ENCODE measurements at regions not wholly inside any gene's neighbourhood (a gene's known extent, or its start where the extent isn't known, plus 50 kb on each side); places are given as distances from the start of the nearest gene placed in this dataset.
"Not testable (repeated sequence)": the region's sequence is repeated elsewhere in the genome, so short reads cannot be mapped to it uniquely, and the experiment has no call there.

DNA sequence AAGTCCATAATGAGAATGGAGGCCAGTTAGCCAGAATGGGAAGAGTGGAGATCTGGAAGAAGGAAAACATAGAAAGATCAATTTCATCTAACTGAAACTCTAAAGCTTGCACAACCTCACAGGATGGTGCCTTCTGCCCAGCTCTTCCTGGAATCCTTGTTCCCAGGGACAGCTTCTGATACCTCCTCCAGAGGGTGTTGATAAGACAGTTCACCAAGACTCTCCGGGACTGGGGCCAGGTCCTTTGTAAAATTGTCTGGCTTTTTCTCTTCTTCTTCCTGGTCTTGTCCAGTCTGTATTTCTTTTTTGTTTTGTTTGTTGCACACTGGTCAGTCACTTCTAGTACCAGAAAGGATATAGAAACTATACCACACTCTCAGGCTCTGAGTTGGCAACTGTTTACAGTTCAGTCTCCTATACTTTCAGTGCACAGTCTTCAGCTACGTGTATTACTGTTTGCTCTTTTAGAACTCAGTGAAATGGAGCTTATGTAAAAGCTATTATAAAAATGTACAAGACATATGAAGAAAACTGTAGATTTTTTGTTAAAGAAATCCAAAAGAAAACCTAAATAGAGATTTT, 142.8 kb upstream of the RPL34 start:
- no peak for ATAC-seq
- intact Hi-C loops (cut with micrococcal nuclease) = no loop called here

DNA sequence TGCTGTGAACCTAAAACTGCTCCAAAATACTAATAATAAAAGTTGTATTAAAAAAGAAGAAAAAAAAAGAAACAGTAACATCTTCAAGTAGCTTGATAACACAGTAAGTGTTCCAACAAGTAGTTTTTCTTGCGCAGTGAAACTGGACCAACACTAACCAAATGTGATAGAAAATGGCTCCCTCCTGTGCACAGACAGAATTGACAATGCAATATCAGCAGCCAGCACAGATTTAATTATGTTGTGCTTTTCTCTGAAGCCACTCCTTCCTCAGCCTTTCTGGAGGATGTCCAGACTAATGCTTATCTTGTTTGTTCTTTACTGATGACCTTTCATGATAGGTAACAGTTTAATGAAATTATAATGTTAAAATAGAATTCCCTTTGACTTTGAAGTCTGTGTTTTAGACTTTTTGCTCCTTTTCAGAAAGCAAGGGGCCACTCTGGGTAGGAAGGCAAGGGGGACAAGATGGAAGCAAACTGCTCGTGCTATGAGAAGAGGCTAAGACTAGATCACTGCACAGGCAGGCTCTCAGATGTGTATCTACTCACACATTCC, 147.1 kb upstream of the RPL34 start:
- no peak for DNase-seq
- no peak for ATAC-seq
- intact Hi-C loops (cut with micrococcal nuclease) = no loop called here

More for the DNA sequence above, 142.8 kb upstream of the RPL34 start:
- DNase-seq = no peak

DNA sequence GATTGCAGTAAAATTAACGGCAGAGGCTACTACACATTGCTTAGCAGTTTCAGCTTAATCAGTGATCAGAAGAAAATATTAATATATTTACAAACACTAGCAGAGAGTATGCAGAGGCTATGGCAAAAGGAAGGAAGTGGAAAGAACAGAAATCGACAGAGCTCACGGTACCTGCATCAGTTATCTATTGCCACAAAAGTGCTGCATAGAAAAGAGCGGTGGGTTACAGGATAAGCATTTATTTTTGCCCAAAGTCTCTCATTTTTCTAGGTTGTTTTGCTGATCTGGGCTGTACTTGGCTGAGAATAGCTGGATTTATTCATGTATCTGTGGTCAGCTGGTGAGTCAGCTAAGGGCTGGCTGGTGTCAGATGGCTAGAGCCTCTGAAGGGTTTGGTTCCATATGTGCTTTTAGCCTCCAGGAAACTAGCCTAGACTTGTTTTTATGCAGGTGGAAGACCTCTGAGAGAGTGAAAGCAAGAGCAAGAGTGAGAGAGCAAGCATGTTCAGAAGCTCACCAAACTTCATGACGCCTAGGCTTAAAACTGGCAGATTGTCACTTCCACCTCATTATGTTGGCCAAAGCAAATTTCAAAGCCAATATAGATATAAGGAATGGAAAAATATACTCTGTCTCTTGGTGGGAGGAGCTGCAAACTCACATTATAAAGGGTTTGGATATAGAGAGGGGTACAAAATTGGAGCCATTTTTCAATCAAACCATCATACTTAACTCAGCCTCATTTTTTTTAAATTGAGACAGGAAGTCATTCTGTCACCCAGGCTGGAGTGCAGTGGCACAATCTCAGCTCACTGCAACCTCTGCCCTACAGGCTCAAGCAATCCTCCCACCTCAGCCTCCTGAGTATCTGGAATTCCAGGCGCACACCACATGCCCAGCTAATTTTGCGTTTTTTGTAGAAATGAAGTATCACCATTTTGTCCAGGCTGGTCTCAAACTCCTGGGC, 153.2 kb upstream of the RPL34 start:
- DNase-seq = no peak
- ATAC-seq = no peak
- intact Hi-C loops (cut with micrococcal nuclease) = no loop called here

DNA sequence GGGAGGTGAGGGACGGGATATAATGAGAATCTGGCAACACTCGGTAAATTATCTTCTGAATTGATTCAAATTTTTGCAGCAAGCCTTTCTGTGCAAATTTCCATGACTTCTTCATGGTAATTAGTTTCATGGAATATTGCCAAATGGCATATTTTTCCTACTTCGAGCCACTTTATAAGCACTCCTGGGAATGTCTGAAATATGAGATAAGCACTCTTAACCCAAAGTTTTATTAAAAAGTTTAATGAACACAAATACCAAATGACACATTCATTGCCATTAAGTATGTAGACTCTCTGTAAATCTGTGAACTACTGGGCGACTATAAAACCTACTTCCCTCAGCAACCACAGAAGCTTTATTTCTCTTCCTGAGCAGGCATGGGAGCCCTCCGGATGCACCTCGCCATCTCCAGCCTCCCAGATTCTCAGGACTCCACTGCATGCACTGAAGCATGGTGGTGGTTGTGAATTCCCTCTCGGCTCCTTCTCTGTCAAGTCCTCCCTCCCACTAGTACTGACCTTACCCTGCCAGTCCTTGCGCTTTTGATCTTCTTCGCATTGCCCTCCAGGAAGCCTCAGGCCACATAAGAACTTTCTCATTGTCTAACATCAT, 154.4 kb upstream of the RPL34 start:
- intact Hi-C loops (cut with micrococcal nuclease) = no loop called here
- DNase-seq = no peak
- no peak for ATAC-seq

DNA sequence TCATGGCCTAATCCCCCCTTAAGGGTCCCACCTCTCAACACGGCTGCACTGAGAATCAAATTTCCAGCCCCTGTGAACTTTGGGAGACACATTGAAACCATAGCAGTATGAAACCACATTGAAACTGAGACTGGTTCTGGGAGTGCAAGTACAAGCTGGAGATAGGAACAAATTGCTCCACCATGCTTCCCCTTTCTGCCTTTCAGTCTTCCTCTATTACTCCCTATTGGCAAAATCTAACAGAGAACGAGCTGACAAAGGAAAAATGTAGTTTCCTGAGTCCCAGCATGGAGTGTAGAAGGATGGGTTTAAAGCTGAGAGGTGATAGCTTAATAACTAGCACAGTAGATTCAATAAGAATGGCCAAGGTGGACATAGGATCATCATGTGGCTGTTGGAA, 161.7 kb upstream of the RPL34 start:
- intact Hi-C loops (cut with micrococcal nuclease) = no loop called here
- no peak for ATAC-seq
- no peak for DNase-seq

DNA sequence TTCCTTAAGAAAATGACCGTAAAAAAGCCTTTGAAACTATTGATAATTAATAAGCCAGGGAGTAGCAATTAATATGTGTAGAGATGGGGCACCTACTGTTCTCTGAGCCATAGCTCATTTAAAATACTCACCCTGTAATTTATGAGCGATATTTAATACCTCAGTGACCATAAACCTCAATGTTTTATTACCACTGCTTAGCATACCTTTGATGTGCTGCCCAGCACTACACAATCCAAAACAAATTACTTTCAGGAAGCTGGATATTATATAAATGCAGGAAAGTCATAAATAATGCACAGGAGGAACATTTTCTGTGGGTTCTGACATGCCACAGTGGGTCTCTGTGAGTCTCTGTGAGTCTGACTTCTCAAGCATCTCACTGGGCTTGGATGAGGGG, 166.1 kb upstream of the RPL34 start:
- intact Hi-C loops (cut with micrococcal nuclease) = no loop called here
- no peak for ATAC-seq

DNA sequence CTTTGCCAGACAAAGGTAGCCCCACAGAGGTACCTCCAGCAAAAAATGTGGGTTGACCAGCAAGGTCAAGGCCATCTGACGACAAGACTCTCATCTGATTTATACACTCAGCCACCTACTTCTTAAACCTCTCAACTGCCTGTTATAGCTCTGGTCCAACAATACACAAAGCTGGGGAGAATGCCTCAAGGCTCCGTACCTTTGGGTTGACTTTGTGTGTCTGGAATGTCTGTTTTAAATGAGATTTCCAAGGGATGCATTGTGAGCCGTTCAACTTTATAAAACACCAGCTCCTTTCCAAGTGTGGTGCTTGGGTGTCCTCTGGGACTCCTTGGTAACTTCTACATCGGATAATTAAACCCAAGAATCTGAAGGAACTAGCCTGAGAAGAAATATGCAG, 167.0 kb upstream of the RPL34 start:
- intact Hi-C loops (cut with micrococcal nuclease) = no loop called here
- ATAC-seq (no peak), DNase-seq (no peak)

More for the DNA sequence above, 166.1 kb upstream of the RPL34 start:
- DNase-seq = no peak

DNA sequence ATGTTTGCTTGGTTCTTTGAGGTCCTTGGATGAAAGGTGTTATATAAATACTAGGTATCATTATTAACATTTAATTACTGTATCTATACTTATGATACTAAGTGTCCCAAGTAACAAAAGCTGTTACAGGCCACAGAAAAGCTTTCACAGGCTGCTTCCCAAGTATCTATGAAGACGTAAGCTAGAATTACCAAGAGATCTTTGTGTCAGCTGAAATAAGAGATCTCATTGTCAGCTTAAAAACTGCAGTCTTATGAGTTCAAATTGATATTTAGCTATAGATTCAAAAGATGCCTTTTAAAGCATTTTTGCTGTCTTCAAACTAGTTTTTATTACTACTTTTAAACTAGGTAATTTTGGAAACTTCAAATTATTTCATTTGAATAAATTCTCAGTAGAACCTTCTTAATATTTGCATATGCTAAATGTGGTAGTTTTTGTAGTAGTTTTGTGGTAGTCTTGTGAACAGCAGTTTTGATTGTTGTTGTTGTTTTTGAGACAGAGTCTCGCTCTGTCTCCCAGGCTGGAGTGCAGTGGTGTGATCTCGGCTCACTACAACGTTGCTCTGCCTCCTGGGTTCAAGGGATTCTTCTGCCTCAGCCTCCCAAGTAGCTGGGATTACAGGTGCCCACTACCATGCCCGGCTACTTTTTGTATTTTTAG, 170.0 kb upstream of the RPL34 start:
- no peak for DNase-seq
- ATAC-seq = no peak
- intact Hi-C loops (cut with micrococcal nuclease) = no loop called here

DNA sequence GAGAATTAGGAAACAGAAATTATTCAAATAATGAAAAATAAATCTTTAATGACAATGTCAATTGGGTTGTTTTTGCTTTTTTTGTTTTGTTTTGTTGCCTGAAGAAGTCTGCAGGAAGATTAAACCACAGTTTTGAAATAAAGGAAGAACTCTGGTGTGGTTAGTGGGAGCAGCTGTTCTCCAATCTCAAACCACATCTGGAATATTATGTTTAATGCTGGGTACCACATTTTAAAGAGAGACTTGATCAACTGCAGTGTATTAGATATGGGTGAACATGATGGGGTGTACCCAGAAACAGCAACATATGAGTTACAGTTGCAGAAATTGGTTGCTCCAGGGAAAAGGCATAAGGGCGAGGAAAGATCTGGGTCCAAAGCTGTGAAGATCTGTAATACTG, 171.2 kb upstream of the RPL34 start:
- DNase-seq (no peak), ATAC-seq (no peak)
- intact Hi-C loops (cut with micrococcal nuclease) = no loop called here

DNA sequence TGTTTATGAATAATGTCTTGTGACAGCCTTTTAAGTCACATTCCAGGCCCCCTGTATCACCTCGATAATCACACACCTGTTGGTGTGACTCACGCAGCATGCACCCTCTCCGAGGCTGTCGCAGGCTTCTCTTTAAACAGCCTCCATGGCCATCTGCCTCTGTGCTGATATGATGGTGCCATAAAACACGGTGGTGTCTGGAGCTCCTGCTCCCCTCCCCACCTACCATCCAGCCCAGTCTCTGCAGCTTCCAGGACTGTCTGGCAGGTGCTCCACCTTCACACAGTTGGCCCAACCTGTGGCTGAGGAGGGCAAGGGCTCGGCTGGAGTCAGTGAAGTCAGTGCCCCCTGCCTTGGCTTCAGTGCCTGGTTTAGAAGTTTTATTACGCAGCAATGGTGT, 173.8 kb upstream of the RPL34 start:
- ATAC-seq (no peak), DNase-seq (no peak)
- intact Hi-C loops (cut with micrococcal nuclease) = no loop called here

DNA sequence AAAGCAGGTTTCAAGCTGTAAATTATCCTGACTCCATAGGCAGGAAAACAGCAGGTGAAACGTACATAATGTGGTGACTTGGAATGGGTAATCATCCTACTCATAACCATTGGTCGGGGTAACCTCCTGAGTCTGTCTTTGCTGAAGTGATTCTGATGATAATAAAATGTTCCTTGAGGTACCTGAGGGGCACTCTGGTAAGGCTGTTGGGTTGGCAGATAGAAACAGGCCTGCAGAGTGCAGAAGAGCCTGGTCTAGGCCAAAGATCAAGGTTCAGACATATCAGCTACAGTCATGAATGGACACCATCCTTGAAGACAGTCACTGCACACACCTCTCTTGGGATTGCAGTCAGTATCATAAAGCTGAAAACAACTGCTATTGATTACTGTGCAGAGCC, 174.7 kb upstream of the RPL34 start:
- intact Hi-C loops (cut with micrococcal nuclease) = no loop called here
- ATAC-seq = no peak
- no peak for DNase-seq

DNA sequence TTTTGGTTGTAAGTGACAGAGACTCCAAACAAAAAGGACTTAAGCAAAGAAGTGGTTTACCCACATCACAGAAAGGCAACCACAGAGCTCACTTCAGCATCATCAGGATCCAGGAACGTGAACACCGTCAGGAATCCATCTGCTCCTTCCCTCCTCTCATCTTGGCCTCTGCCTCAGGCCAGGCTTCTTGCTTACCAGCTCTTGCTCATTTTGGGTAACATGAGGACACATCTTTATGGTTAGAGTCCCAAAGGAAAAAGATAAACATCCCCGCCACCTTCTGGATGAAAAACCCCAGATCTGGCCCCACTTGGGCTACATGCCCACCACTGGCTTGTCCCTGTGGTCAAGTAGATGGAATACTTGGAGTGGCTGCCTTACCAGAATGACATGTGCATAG, 176.8 kb upstream of the RPL34 start:
- intact Hi-C loops (cut with micrococcal nuclease) = no loop called here
- ATAC-seq = no peak
- no peak for DNase-seq

DNA sequence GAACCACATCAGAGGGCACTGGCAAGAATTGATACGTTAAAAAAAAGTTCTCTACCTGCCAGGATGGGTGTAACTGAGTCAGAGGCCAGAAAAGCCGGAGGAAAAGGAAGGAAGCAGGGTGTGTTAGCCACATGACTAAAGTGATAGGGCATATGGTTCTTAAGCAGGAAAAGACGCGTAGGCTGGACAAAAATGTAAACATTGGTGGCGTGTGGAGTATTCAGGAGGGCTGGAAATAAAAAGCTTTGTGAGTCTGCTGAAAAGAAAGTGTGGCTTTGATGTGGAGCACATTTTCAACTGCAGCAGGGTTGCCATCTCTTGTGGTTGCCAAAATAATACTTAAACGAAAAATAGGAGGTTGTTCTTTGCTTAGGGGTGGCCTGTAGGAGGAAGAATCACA, 186.5 kb upstream of the RPL34 start:
- no peak for DNase-seq
- no peak for ATAC-seq
- intact Hi-C loops (cut with micrococcal nuclease) = no loop called here

DNA sequence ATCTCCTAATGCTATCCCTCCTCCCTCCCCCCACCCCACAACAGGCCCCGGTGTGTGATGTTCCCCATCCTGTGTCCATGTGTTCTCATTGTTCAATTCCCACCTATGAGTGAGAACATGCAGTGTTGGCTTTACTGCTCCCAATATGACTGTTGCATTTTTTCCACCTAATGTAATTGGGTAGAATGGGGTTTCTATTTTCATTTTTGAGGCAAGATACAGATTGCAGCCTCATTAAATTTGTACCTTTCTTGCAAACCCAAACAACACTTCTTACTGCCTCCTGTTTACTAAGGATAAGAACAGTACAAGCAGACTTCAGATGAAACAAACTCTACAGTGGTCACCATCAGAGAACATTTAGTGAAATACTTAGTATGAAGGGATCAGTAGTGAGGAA, 187.0 kb upstream of the RPL34 start:
- intact Hi-C loops (cut with micrococcal nuclease); DNase-seq; ATAC-seq: not testable (repeated sequence)

DNA sequence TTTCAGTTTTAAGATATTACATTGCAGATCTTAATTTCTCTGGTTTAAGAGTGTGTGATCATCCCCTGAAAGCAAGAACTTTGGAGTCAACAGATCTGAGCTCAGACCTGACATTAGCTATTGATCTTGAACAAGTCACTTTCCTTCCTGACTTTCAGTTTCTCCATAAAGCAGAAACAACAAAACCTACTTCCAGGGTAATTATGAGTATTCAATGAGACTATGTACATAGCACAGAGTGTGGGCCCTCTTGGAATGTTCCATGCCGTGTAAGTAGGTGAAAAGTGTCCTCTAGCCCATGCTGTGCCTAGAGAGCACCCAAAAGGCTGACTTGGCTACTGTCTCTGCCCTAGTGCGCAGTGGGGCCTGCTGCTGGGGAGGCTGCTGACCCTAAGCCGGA, 188.0 kb upstream of the RPL34 start:
- intact Hi-C loops (cut with micrococcal nuclease) = no loop called here
- no peak for DNase-seq

DNA sequence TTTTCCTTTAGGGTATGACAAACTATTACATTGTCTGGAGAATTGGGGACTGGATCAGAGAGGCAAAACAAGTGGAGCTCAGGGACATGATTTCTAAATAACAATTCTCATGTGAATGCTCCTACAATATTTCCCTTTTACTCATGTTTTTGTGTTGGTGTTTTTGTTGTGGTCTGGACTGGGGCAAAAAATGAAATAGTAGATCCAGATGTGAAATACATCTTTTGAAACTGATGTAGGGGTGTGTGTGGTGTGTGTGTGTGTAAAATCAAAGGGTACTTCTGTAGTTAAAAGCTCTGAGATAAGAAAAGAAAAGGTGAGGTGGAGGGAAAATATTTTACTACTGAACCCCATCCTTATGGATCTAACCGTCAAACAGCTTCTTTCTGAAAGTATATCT, 188.4 kb upstream of the RPL34 start:
- intact Hi-C loops (cut with micrococcal nuclease) = no loop called here
- DNase-seq (no peak), ATAC-seq (no peak)

More for the DNA sequence above, 188.0 kb upstream of the RPL34 start:
- no peak for ATAC-seq

DNA sequence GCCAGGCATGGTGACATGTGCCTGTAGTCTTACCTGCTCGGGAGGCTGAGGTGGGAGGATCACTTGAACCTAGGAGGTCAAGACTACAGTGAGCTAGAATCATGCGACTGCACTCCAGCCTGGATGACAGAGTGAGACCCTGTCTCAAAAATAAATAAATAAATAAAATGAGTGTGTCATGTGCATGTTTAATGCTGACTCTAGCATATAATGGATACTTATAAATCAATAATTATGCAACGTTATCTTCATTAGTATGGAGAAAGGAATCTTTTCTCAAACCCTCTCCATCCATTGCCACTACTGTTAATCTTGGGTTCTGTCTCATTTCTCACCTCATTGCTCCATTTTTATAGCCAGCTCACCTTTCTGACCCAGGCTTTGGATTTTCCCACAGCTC, 189.5 kb upstream of the RPL34 start:
- DNase-seq (no peak), ATAC-seq (no peak)
- intact Hi-C loops (cut with micrococcal nuclease) = no loop called here

DNA sequence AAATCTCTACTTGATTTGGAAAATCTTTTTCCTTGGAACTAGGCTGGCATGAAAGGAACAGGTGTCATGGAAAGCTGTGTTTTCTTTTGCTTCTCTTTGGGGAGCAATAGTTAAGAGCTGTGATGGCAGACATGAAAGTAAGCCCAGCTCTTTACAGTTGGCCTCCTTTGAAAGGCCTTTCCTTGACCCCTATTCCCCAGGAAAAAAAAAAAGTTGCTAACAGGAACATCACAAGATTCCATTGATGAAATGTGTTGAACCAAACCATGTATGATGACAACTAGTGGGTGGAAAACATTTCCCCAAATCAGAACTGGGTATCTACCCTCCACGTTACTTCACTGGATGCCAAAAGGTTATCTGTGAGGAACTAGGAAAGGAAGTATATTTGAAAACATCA, 190.7 kb upstream of the RPL34 start:
- no peak for ATAC-seq
- no peak for DNase-seq
- intact Hi-C loops (cut with micrococcal nuclease) = no loop called here

DNA sequence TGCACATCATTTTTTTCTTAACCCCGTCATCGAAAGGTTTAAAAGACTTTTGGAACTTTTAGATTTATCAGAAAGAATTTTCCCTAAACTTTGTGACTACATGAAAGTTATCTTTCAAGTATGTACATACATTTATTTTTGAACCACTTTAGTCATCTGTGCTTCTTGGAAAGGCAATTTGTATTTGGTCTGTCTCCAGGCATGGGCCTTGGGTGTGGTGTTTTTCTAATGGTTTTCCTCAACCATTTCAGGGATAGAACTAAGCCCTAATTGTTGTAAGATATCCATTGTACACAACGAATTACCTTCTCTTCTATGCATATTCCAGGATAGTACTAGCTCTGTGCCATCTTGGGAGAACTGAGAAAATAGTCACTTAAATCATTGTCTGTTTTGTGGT, 191.5 kb upstream of the RPL34 start:
- intact Hi-C loops (cut with micrococcal nuclease) = no loop called here
- no peak for DNase-seq

More for the DNA sequence above, 191.5 kb upstream of the RPL34 start:
- no peak for ATAC-seq

All from left ventricle myocardium superior (tissue), 1 donor.